A549 (cell line): ENCODE measurements at regions not wholly inside any gene's neighbourhood (a gene's known extent, or its start where the extent isn't known, plus 50 kb on each side); places are given as distances from the start of the nearest gene placed in this dataset.

Experiments
- ATAC-seq, 2 experiments: fragments of 200-7000 bp in 1 of 2; fragments of >200 bp in 1 of 2; cut with Nextera tagmentation in 1 of 2; cut with Tn5 transposase in 1 of 2; 3 replicates each; pipeline versions ENCODE4 v1.8.0 to v1.9.1; 2018 to 2020; ENCODE audit warnings: mild to moderate bottlenecking in 1 of 2, moderate library complexity in 1 of 2
- CTCF ChIA-PET: fragments of 300-600 bp; sonication (Branson Sonifier 250); formaldehyde crosslinking; extraction: SDS; loops from one replicate; lab custom pipeline; 2021; ENCODE audit warnings: antibody characterized with exemption, inconsistent platforms; lab: Yijun Ruan, JAX
- POLR2A ChIA-PET: fragments of 350-600 bp; formaldehyde crosslinking; extraction: SDS; loops from one replicate; lab custom pipeline; 2021; ENCODE audit warnings: antibody characterized with exemption, inconsistent platforms; lab: Yijun Ruan, JAX
- DNase-seq, 2 experiments: peaks; one replicate each; pipeline versions ENCODE4 v3.0.0 to v3.0.0-alpha.2; 2011 to 2016; ENCODE audit warnings: low read depth in 1 of 2, low spot score in 1 of 2
- FAIRE-seq: peaks from 2 replicates; lab custom pipeline; 2011; peaks lifted over from hg19 to GRCh38; lab: Jason Lieb, UNC
- H3K27ac ChIP-seq, 2 experiments: fragments of >200 bp; sonication (Bioruptor Twin); formaldehyde crosslinking; 3 replicates each; pipeline ENCODE4 v1.5.1; 2016 to 2017
- H3K4me1 ChIP-seq: fragments of >200 bp; sonication (Bioruptor Twin); formaldehyde crosslinking; 3 replicates; pipeline ENCODE4 v1.6.1; 2016
- H3K4me2 ChIP-seq: fragments of >200 bp; sonication (Bioruptor Twin); formaldehyde crosslinking; 3 replicates; pipeline ENCODE4 v1.6.1; 2016
- H3K4me3 ChIP-seq: fragments of >200 bp; sonication (Bioruptor Twin); formaldehyde crosslinking; 3 replicates; pipeline ENCODE4 v1.5.1; 2016
- H3K9me3 ChIP-seq: fragments of >200 bp; sonication (Bioruptor Twin); formaldehyde crosslinking; 3 replicates; pipeline ENCODE4 v1.6.1; 2016
- ATOH8 ChIP-seq: fragments of 250-450 bp; sonication (Bioruptor Pico); IDR thresholded peaks from 2 replicates; pipeline ENCODE4 v1.5.0; 2020; ENCODE audit warnings: low read depth, mild to moderate bottlenecking, moderate library complexity
- BCL3 ChIP-seq: fragments of >200 bp; sonication (Bioruptor Twin); formaldehyde crosslinking; IDR thresholded peaks from 3 replicates; pipeline ENCODE4 v1.6.1; 2016
- BHLHE40 ChIP-seq: IDR thresholded peaks from 2 replicates; pipeline ENCODE4 v1.6.1; 2012; ENCODE audit warnings: low read depth, low read length, inconsistent platforms
- CHD2 ChIP-seq: fragments of 150-350 bp; IDR thresholded peaks from 2 replicates; pipeline ENCODE4 v1.6.1; 2014; ENCODE audit warnings: low read length; ENCODE audit not compliant: partially characterized antibody
- CHD4 ChIP-seq: fragments of 200-600 bp; sonication (generic); IDR thresholded peaks from 2 replicates; pipeline ENCODE4 v1.6.1; 2016; ENCODE audit warnings: antibody characterized with exemption, mild to moderate bottlenecking, borderline replicate concordance
- EHF ChIP-seq: fragments of 250-450 bp; sonication (Bioruptor Pico); IDR thresholded peaks from 2 replicates; pipeline ENCODE4 v1.5.0; 2020; ENCODE audit warnings: mild to moderate bottlenecking
- EHMT2 ChIP-seq: fragments of 200-600 bp; sonication (generic); IDR thresholded peaks from 2 replicates; pipeline ENCODE4 v1.6.1; 2016; ENCODE audit warnings: antibody characterized with exemption, low read depth, mild to moderate bottlenecking, moderate library complexity
- FOSB ChIP-seq: fragments of 250-450 bp; sonication (Bioruptor Pico); IDR thresholded peaks from 2 replicates; pipeline ENCODE4 v1.5.0; 2020; ENCODE audit warnings: mild to moderate bottlenecking, moderate library complexity
- FOSL2 ChIP-seq, 2 experiments: fragments of 450-650 bp in 1 of 2; fragments of >200 bp in 1 of 2; sonication (Bioruptor Twin) in 1 of 2; formaldehyde crosslinking; IDR thresholded peaks; 2 replicates each; pipeline versions ENCODE4 v1.5.0 to v1.6.1; 2016 to 2020; ENCODE audit warnings: mild to moderate bottlenecking in 1 of 2, moderate library complexity in 1 of 2
- HEYL ChIP-seq: fragments of 250-450 bp; sonication (Bioruptor Pico); IDR thresholded peaks from 2 replicates; pipeline ENCODE4 v1.8.0; 2021; ENCODE audit warnings: mild to moderate bottlenecking, moderate library complexity
- HOXB13 ChIP-seq: fragments of 250-450 bp; sonication (Bioruptor Pico); IDR thresholded peaks from 2 replicates; pipeline ENCODE4 v1.5.0; 2020; ENCODE audit warnings: low read depth, mild to moderate bottlenecking, moderate library complexity
- HOXB5 ChIP-seq: fragments of 250-450 bp; sonication (Bioruptor Pico); IDR thresholded peaks from 2 replicates; pipeline ENCODE4 v1.5.0; 2020; ENCODE audit warnings: mild to moderate bottlenecking, moderate library complexity
- JUN ChIP-seq, 2 experiments: fragments of >200 bp; sonication (Bioruptor Twin); formaldehyde crosslinking; IDR thresholded peaks; 2 replicates in 1 of 2; 3 replicates in 1 of 2; pipeline ENCODE4 v1.6.1; 2016 to 2017
- NPAS2 ChIP-seq: fragments of 250-450 bp; sonication (Bioruptor Pico); IDR thresholded peaks from 2 replicates; pipeline ENCODE4 v1.8.0; 2022; ENCODE audit warnings: mild to moderate bottlenecking, moderate library complexity, borderline replicate concordance
- NR3C1 ChIP-seq: fragments of >200 bp; sonication (Bioruptor Twin); formaldehyde crosslinking; IDR thresholded peaks from 3 replicates; pipeline ENCODE4 v1.6.1; 2017
- PHF8 ChIP-seq: fragments of 200-600 bp; sonication (generic); IDR thresholded peaks from 2 replicates; pipeline ENCODE4 v1.6.1; 2016; ENCODE audit warnings: low read depth, mild to moderate bottlenecking, antibody characterized with exemption, moderate library complexity, borderline replicate concordance
- POLR2A ChIP-seq: IDR thresholded peaks from 2 replicates; pipeline ENCODE4 v1.6.1; 2012; ENCODE audit warnings: mild to moderate bottlenecking, low read length
- POLR2AphosphoS2 ChIP-seq: conservative IDR thresholded peaks from 2 replicates; pipeline ENCODE4 v1.6.1; 2012; ENCODE audit warnings: low read length, improper control_type of control experiment, inconsistent platforms
- RAD21 ChIP-seq, 2 experiments: fragments of >200 bp in 1 of 2; sonication (Bioruptor Twin) in 1 of 2; formaldehyde crosslinking in 1 of 2; IDR thresholded peaks in 1 of 2; conservative IDR thresholded peaks in 1 of 2; 2 replicates in 1 of 2; 3 replicates in 1 of 2; pipeline ENCODE4 v1.6.1; 2012 to 2018; ENCODE audit warnings: inconsistent platforms in 1 of 2
- RARB ChIP-seq: fragments of 250-450 bp; sonication (Bioruptor Pico); IDR thresholded peaks from 2 replicates; pipeline ENCODE4 v1.8.0; 2021; ENCODE audit warnings: mild to moderate bottlenecking, moderate library complexity
- RCOR1 ChIP-seq: fragments of 150-350 bp; IDR thresholded peaks from 2 replicates; pipeline ENCODE4 v1.6.1; 2014; ENCODE audit warnings: antibody characterized with exemption, low read length, low read depth
- REST ChIP-seq: fragments of 200-600 bp; sonication (generic); IDR thresholded peaks from 2 replicates; pipeline ENCODE4 v1.6.1; 2016; ENCODE audit warnings: antibody characterized with exemption, mild to moderate bottlenecking, moderate library complexity
- RNF2 ChIP-seq: fragments of 200-600 bp; sonication (generic); IDR thresholded peaks from 2 replicates; pipeline ENCODE4 v1.6.1; 2016; ENCODE audit warnings: low read depth, mild to moderate bottlenecking, antibody characterized with exemption, moderate library complexity, borderline replicate concordance
- SMC3 ChIP-seq: fragments of >200 bp; sonication (Bioruptor Twin); formaldehyde crosslinking; IDR thresholded peaks from 3 replicates; pipeline ENCODE4 v1.6.1; 2018; ENCODE audit warnings: inconsistent platforms
- SREBF2 ChIP-seq: fragments of 450-650 bp; IDR thresholded peaks from 2 replicates; pipeline ENCODE4 v1.6.1; 2014; ENCODE audit warnings: mild to moderate bottlenecking, moderate library complexity
- ZC3H11A ChIP-seq: fragments of 450-650 bp; IDR thresholded peaks from 2 replicates; pipeline ENCODE4 v1.6.1; 2014; ENCODE audit warnings: antibody characterized with exemption, mild to moderate bottlenecking
- ZNF302 ChIP-seq: fragments of 250-450 bp; sonication (Bioruptor Pico); IDR thresholded peaks from 2 replicates; pipeline ENCODE4 v1.9.0; 2021; ENCODE audit warnings: inconsistent platforms, mild to moderate bottlenecking, moderate library complexity
- ZSCAN20 ChIP-seq: fragments of 250-450 bp; sonication (Bioruptor Pico); IDR thresholded peaks from 2 replicates; pipeline ENCODE4 v1.8.0; 2022; ENCODE audit warnings: mild to moderate bottlenecking, moderate library complexity
- WGBS: methylation state at CpG from one replicate; pipeline ENCODE4 v1.1.6; 2017; ENCODE audit errors: missing lambda C conversion rate; 5-methylcytosine and 5-hydroxymethylcytosine counted together
- TF ChIP-seq, protein P1 (sequence below): fragments of 450-650 bp; IDR thresholded peaks from 2 replicates; pipeline ENCODE4 v1.6.1; 2014; ENCODE audit warnings: antibody characterized with exemption
- TF ChIP-seq, protein P2 (sequence below): fragments of >200 bp; sonication (Bioruptor Twin); formaldehyde crosslinking; IDR thresholded peaks from 3 replicates; pipeline ENCODE4 v1.5.1; 2016

GRCh38 chr14:89537911-89538310 lies 120.9 kb upstream of the FOXN3 start:
- no peak overlapping the region for H3K4me2 ChIP-seq
- no peak overlapping the region for H3K27ac ChIP-seq
- no peak for FAIRE-seq
- no peak for DNase-seq
- ChIA-PET CTCF (no interaction called here), POLR2A (no interaction called here)
- H3K4me3 ChIP-seq = no peak overlapping the region
- H3K9me3 ChIP-seq = no peaks in the 10 kb centered on the region
- no peak for ATAC-seq
- TF ChIP-seq HOXB5 (CRISPR knock-in tag) (no peak), REST (no peak), SMC3 (no peak), RCOR1 (no peak), POLR2A (no peak), RNF2 (no peak), SREBF2 (no peak), ZNF302 (CRISPR knock-in tag) (no peak), ZSCAN20 (CRISPR knock-in tag) (no peak), HOXB13 (CRISPR knock-in tag) (no peak), EHMT2 (no peak), BHLHE40 (no peak), POLR2AphosphoS2 (no peak), JUN (IDR thresholded peaks at IDR 0.05) (no peak), ATOH8 (CRISPR knock-in tag) (no peak), CHD2 (no peak), PHF8 (no peak), RARB (CRISPR knock-in tag) (no peak)
- TF ChIP-seq, all 56 proteins: peak for 0
- no peaks in the 10 kb centered on the region for H3K4me1 ChIP-seq
- WGBS = 60% methylated on average over 4 of the region's 4 CpGs

- WGBS = 44% methylated on average over 4 of the region's 4 CpGs
- Histone ChIP-seq H3K27ac (no peak overlapping the region), H3K9me3 (no peaks in the 10 kb centered on the region), H3K4me1 (no peaks in the 10 kb centered on the region), H3K4me2 (no peak overlapping the region), H3K4me3 (no peak overlapping the region)
- FAIRE-seq = no peak
- ChIA-PET CTCF (interaction anchor here (1.2 kb wide), 1 partner anchor 12 kb away, joined by 3 read pairs; no protein-coding TSS in a partner anchor), POLR2A (no interaction called here)
- no peak for DNase-seq
- no peak for ATAC-seq
- TF ChIP-seq HEYL (no peak), EHF (CRISPR knock-in tag) (no peak), ZNF302 (CRISPR knock-in tag) (no peak), CHD4 (no peak), BCL3 (no peak), FOSB (CRISPR knock-in tag) (no peak), NR3C1 (no peak), RAD21 (conservative IDR thresholded peaks at IDR 0.05 in 1 of 2, IDR thresholded peaks at IDR 0.05 in 1 of 2) (no peak), NPAS2 (CRISPR knock-in tag) (no peak), FOSL2 (IDR thresholded peaks at IDR 0.05) (no peak), FOSL2 (CRISPR knock-in tag; IDR thresholded peaks at IDR 0.05) (no peak), HOXB13 (CRISPR knock-in tag) (no peak), ZC3H11A (no peak), POLR2A (no peak)
- TF ChIP-seq, protein P1, sequence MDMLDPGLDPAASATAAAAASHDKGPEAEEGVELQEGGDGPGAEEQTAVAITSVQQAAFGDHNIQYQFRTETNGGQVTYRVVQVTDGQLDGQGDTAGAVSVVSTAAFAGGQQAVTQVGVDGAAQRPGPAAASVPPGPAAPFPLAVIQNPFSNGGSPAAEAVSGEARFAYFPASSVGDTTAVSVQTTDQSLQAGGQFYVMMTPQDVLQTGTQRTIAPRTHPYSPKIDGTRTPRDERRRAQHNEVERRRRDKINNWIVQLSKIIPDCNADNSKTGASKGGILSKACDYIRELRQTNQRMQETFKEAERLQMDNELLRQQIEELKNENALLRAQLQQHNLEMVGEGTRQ = no peak
- TF ChIP-seq, protein P2, sequence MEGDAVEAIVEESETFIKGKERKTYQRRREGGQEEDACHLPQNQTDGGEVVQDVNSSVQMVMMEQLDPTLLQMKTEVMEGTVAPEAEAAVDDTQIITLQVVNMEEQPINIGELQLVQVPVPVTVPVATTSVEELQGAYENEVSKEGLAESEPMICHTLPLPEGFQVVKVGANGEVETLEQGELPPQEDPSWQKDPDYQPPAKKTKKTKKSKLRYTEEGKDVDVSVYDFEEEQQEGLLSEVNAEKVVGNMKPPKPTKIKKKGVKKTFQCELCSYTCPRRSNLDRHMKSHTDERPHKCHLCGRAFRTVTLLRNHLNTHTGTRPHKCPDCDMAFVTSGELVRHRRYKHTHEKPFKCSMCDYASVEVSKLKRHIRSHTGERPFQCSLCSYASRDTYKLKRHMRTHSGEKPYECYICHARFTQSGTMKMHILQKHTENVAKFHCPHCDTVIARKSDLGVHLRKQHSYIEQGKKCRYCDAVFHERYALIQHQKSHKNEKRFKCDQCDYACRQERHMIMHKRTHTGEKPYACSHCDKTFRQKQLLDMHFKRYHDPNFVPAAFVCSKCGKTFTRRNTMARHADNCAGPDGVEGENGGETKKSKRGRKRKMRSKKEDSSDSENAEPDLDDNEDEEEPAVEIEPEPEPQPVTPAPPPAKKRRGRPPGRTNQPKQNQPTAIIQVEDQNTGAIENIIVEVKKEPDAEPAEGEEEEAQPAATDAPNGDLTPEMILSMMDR = no peak
These were observed 118.1 kb upstream of the FOXN3 start for GRCh38 chr14:89534902-89535685.
